HEK293 (cell line): ENCODE measurements at regions not wholly inside any gene's neighbourhood (a gene's known extent, or its start where the extent isn't known, plus 50 kb on each side); places are given as distances from the start of the nearest gene placed in this dataset.

Experiments used
- SALL2 ChIP-seq: fragments of 450-650 bp; formaldehyde crosslinking; IDR thresholded peaks from 2 replicates; pipeline ENCODE4 v1.5.0; 2017; ENCODE audit warnings: missing biosample characterization, mild to moderate bottlenecking, missing genetic modification characterization, borderline replicate concordance
- ZFP69B ChIP-seq: fragments of 450-650 bp; formaldehyde crosslinking; IDR thresholded peaks from 2 replicates; pipeline ENCODE4 v1.5.1; 2016; ENCODE audit warnings: missing biosample characterization, missing genetic modification characterization
- ZNF155 ChIP-seq: fragments of 450-650 bp; formaldehyde crosslinking; IDR thresholded peaks from 2 replicates; pipeline ENCODE4 v1.5.1; 2016; ENCODE audit warnings: missing biosample characterization, missing genetic modification characterization
- ZNF266 ChIP-seq: fragments of 450-650 bp; formaldehyde crosslinking; IDR thresholded peaks from 2 replicates; pipeline ENCODE4 v1.5.1; 2016; ENCODE audit warnings: missing biosample characterization, missing genetic modification characterization, low read depth
- ZNF510 ChIP-seq: fragments of 450-650 bp; formaldehyde crosslinking; IDR thresholded peaks from 2 replicates; pipeline ENCODE4 v1.5.1; 2018; ENCODE audit warnings: mild to moderate bottlenecking, missing genetic modification characterization, missing biosample characterization; ENCODE audit not compliant: insufficient replicate concordance
- ZNF768 ChIP-seq: fragments of 450-650 bp; formaldehyde crosslinking; IDR thresholded peaks from 2 replicates; pipeline ENCODE4 v1.5.1; 2018; ENCODE audit warnings: missing biosample characterization, mild to moderate bottlenecking, missing genetic modification characterization
- TF ChIP-seq, protein P1 (sequence below): IDR thresholded peaks from 2 replicates; pipeline ENCODE4 v1.6.1; 2011; ENCODE audit warnings: mild to moderate bottlenecking, low read depth, low read length, borderline replicate concordance
- TF ChIP-seq, protein P2 (sequence below): fragments of 450-650 bp; formaldehyde crosslinking; IDR thresholded peaks from 2 replicates; pipeline ENCODE4 v1.5.1; 2016; ENCODE audit warnings: missing biosample characterization, missing genetic modification characterization
- TF ChIP-seq, protein P3 (sequence below): fragments of 450-650 bp; formaldehyde crosslinking; conservative IDR thresholded peaks from 2 replicates; pipeline ENCODE4 v1.5.1; 2016; ENCODE audit warnings: low read depth, missing biosample characterization, missing genetic modification characterization
- TF ChIP-seq, protein P4 (sequence below): fragments of 450-650 bp; formaldehyde crosslinking; IDR thresholded peaks from 2 replicates; pipeline ENCODE4 v1.5.1; 2017; ENCODE audit warnings: missing biosample characterization, missing genetic modification characterization
- TF ChIP-seq, protein P5 (sequence below): fragments of 450-650 bp; formaldehyde crosslinking; IDR thresholded peaks from 2 replicates; pipeline ENCODE4 v1.5.1; 2016; ENCODE audit warnings: missing biosample characterization, missing genetic modification characterization

DNA sequence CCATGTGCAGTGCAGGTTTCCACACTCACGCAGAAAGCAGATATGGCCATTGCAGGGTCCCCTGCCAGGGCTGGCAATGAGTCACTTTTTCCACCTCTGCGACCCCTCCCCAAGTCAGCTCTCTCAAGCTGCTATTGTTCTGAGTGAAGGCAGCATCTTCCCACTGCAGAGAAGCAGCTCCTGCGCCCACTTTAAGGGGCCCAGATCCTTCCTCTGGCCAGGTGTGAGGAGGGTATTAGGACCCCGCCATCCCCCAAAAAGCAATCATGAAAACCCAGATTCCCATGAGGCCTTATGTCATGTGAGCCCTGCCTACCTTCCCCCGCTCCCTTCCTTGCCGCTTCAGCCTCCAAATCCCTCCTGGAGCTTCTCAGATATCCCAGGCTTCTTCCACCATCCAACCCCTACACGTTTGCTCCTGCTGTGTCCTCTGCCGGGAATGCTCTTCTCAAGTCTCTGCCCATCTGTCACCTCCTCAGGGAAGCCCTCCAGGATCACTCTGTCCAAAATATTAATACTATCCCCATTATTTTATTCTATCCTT, 220.3 kb downstream of the NFATC2 start:
- TF ChIP-seq ZNF266 (tag by site-specific recombination), result no peak
- TF ChIP-seq, protein P1, sequence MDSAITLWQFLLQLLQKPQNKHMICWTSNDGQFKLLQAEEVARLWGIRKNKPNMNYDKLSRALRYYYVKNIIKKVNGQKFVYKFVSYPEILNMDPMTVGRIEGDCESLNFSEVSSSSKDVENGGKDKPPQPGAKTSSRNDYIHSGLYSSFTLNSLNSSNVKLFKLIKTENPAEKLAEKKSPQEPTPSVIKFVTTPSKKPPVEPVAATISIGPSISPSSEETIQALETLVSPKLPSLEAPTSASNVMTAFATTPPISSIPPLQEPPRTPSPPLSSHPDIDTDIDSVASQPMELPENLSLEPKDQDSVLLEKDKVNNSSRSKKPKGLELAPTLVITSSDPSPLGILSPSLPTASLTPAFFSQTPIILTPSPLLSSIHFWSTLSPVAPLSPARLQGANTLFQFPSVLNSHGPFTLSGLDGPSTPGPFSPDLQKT, result no peak
- no peak for TF ChIP-seq ZNF768 (tag by site-specific recombination)
- TF ChIP-seq ZNF510 (tag by site-specific recombination), result no peak
- TF ChIP-seq, protein P2, sequence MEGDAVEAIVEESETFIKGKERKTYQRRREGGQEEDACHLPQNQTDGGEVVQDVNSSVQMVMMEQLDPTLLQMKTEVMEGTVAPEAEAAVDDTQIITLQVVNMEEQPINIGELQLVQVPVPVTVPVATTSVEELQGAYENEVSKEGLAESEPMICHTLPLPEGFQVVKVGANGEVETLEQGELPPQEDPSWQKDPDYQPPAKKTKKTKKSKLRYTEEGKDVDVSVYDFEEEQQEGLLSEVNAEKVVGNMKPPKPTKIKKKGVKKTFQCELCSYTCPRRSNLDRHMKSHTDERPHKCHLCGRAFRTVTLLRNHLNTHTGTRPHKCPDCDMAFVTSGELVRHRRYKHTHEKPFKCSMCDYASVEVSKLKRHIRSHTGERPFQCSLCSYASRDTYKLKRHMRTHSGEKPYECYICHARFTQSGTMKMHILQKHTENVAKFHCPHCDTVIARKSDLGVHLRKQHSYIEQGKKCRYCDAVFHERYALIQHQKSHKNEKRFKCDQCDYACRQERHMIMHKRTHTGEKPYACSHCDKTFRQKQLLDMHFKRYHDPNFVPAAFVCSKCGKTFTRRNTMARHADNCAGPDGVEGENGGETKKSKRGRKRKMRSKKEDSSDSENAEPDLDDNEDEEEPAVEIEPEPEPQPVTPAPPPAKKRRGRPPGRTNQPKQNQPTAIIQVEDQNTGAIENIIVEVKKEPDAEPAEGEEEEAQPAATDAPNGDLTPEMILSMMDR (tag by site-specific recombination), result no peak
- TF ChIP-seq SALL2 (tag by site-specific recombination), result no peak
- TF ChIP-seq, protein P3, sequence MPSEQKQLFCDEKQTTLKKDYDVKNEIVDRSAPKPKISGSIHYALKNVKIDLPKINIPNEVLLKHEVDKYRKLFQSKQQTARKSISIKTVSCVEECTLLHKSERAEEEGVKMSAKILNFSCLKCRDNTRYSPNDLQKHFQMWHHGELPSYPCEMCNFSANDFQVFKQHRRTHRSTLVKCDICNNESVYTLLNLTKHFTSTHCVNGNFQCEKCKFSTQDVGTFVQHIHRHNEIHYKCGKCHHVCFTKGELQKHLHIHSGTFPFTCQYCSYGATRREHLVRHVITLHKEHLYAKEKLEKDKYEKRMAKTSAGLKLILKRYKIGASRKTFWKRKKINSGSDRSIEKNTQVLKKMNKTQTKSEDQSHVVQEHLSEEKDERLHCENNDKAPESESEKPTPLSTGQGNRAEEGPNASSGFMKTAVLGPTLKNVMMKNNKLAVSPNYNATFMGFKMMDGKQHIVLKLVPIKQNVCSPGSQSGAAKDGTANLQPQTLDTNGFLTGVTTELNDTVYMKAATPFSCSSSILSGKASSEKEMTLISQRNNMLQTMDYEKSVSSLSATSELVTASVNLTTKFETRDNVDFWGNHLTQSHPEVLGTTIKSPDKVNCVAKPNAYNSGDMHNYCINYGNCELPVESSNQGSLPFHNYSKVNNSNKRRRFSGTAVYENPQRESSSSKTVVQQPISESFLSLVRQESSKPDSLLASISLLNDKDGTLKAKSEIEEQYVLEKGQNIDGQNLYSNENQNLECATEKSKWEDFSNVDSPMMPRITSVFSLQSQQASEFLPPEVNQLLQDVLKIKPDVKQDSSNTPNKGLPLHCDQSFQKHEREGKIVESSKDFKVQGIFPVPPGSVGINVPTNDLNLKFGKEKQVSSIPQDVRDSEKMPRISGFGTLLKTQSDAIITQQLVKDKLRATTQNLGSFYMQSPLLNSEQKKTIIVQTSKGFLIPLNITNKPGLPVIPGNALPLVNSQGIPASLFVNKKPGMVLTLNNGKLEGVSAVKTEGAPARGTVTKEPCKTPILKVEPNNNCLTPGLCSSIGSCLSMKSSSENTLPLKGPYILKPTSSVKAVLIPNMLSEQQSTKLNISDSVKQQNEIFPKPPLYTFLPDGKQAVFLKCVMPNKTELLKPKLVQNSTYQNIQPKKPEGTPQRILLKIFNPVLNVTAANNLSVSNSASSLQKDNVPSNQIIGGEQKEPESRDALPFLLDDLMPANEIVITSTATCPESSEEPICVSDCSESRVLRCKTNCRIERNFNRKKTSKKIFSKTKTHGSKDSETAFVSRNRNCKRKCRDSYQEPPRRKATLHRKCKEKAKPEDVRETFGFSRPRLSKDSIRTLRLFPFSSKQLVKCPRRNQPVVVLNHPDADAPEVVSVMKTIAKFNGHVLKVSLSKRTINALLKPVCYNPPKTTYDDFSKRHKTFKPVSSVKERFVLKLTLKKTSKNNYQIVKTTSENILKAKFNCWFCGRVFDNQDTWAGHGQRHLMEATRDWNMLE, result no peak
- no peak for TF ChIP-seq ZNF155
- TF ChIP-seq, protein P4, sequence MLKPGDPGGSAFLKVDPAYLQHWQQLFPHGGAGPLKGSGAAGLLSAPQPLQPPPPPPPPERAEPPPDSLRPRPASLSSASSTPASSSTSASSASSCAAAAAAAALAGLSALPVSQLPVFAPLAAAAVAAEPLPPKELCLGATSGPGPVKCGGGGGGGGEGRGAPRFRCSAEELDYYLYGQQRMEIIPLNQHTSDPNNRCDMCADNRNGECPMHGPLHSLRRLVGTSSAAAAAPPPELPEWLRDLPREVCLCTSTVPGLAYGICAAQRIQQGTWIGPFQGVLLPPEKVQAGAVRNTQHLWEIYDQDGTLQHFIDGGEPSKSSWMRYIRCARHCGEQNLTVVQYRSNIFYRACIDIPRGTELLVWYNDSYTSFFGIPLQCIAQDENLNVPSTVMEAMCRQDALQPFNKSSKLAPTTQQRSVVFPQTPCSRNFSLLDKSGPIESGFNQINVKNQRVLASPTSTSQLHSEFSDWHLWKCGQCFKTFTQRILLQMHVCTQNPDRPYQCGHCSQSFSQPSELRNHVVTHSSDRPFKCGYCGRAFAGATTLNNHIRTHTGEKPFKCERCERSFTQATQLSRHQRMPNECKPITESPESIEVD, result no peak
- TF ChIP-seq, protein P5, sequence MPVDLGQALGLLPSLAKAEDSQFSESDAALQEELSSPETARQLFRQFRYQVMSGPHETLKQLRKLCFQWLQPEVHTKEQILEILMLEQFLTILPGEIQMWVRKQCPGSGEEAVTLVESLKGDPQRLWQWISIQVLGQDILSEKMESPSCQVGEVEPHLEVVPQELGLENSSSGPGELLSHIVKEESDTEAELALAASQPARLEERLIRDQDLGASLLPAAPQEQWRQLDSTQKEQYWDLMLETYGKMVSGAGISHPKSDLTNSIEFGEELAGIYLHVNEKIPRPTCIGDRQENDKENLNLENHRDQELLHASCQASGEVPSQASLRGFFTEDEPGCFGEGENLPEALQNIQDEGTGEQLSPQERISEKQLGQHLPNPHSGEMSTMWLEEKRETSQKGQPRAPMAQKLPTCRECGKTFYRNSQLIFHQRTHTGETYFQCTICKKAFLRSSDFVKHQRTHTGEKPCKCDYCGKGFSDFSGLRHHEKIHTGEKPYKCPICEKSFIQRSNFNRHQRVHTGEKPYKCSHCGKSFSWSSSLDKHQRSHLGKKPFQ, result no peak
- TF ChIP-seq ZFP69B (tag by site-specific recombination), result no peak
